DND-41 (cell line): ENCODE measurements at regions not wholly inside any gene's neighbourhood (a gene's known extent, or its start where the extent isn't known, plus 50 kb on each side); places are given as distances from the start of the nearest gene placed in this dataset.

ENCODE experiments used
- CTCF ChIP-seq: IDR thresholded peaks from 2 replicates; pipeline ENCODE4 v1.5.1; 2012; ENCODE audit warnings: borderline replicate concordance, low read length, moderate library complexity, mild to moderate bottlenecking; ENCODE audit not compliant: poor library complexity, severe bottlenecking; ENCODE audit errors: extremely low read depth
- EZH2 ChIP-seq: IDR thresholded peaks from 3 replicates; pipeline ENCODE4 v1.6.1; 2012; ENCODE audit warnings: borderline replicate concordance, low read depth, mild to moderate bottlenecking, moderate library complexity, low read length, inconsistent platforms; ENCODE audit not compliant: severe bottlenecking

GRCh38 chr1:14183329-14183728 is 415.2 kb upstream of the KAZN start:
- TF ChIP-seq EZH2 (no peak), CTCF (no peak)
